Bronchial epithelial cell (primary cell): ENCODE measurements at regions not wholly inside any gene's neighbourhood (a gene's known extent, or its start where the extent isn't known, plus 50 kb on each side); places are given as distances from the start of the nearest gene placed in this dataset.

Experiments used
- DNase-seq: peaks from one replicate; pipeline ENCODE4 v3.0.0-alpha.2; 2010; ENCODE audit warnings: low read depth
- FAIRE-seq: peaks from 2 replicates; lab custom pipeline; 2011; peaks lifted over from hg19 to GRCh38; lab: Jason Lieb, UNC
- H3K27me3 ChIP-seq: 2 replicates; pipeline ENCODE4 v1.5.1; 2011; ENCODE audit warnings: low read length; ENCODE audit not compliant: control insufficient read depth, insufficient read depth
- H3K36me3 ChIP-seq: 2 replicates; pipeline ENCODE4 v1.5.1; 2011; ENCODE audit warnings: low read length; ENCODE audit not compliant: control insufficient read depth, insufficient read depth
- H3K4me3 ChIP-seq: 2 replicates; pipeline ENCODE4 v1.5.1; 2011; ENCODE audit warnings: mild to moderate bottlenecking, low read depth, low read length, control low read depth
- TF ChIP-seq, protein P1 (sequence below): IDR thresholded peaks from 2 replicates; pipeline ENCODE4 v1.5.1; 2011; ENCODE audit warnings: mild to moderate bottlenecking, moderate library complexity, low read length, control low read depth, inconsistent platforms; ENCODE audit not compliant: insufficient read depth, severe bottlenecking

- TF ChIP-seq, protein P1, sequence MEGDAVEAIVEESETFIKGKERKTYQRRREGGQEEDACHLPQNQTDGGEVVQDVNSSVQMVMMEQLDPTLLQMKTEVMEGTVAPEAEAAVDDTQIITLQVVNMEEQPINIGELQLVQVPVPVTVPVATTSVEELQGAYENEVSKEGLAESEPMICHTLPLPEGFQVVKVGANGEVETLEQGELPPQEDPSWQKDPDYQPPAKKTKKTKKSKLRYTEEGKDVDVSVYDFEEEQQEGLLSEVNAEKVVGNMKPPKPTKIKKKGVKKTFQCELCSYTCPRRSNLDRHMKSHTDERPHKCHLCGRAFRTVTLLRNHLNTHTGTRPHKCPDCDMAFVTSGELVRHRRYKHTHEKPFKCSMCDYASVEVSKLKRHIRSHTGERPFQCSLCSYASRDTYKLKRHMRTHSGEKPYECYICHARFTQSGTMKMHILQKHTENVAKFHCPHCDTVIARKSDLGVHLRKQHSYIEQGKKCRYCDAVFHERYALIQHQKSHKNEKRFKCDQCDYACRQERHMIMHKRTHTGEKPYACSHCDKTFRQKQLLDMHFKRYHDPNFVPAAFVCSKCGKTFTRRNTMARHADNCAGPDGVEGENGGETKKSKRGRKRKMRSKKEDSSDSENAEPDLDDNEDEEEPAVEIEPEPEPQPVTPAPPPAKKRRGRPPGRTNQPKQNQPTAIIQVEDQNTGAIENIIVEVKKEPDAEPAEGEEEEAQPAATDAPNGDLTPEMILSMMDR: no peak
- Histone ChIP-seq H3K4me3 (no peak overlapping the region), H3K27me3 (no peaks in the 10 kb centered on the region), H3K36me3 (no peaks in the 10 kb centered on the region)
- DNase-seq (no peak), FAIRE-seq (no peak)
These were observed 672.2 kb downstream of the CPS1 start for GRCh38 chr2:211228559-211228958.

- Histone ChIP-seq H3K36me3 (no peaks in the 10 kb centered on the region), H3K27me3 (no peaks in the 10 kb centered on the region), H3K4me3 (no peak overlapping the region)
- TF ChIP-seq, protein P1: no peak
- FAIRE-seq (no peak), DNase-seq (no peak)
These were observed 681.3 kb downstream of the CPS1 start for GRCh38 chr2:211237586-211238275.

GRCh38 chr2:211241891-211242290 is 685.5 kb downstream of the CPS1 start:
- FAIRE-seq: no peak
- TF ChIP-seq, protein P1: no peak
- H3K36me3 ChIP-seq: no peaks in the 10 kb centered on the region
- H3K4me3 ChIP-seq: no peak overlapping the region
- no peaks in the 10 kb centered on the region for H3K27me3 ChIP-seq
- no peak for DNase-seq

- no peak for FAIRE-seq
- Histone ChIP-seq H3K36me3 (no peaks in the 10 kb centered on the region), H3K4me3 (no peak overlapping the region), H3K27me3 (no peaks in the 10 kb centered on the region)
- DNase-seq: no peak
- TF ChIP-seq, protein P1: no peak
These were observed 691.4 kb downstream of the CPS1 start for GRCh38 chr2:211247751-211248150.

GRCh38 chr2:211248841-211249240 is 692.4 kb downstream of the CPS1 start:
- no peak overlapping the region for H3K4me3 ChIP-seq
- no peaks in the 10 kb centered on the region for H3K36me3 ChIP-seq
- DNase-seq: peak; percentile 57
- H3K27me3 ChIP-seq: no peaks in the 10 kb centered on the region
- no peak for FAIRE-seq
- TF ChIP-seq, protein P1: no peak

- Histone ChIP-seq H3K27me3 (no peaks in the 10 kb centered on the region), H3K4me3 (no peak overlapping the region), H3K36me3 (no peaks in the 10 kb centered on the region)
- DNase-seq: no peak
- FAIRE-seq: no peak
- TF ChIP-seq, protein P1: no peak
These were observed 694.6 kb downstream of the CPS1 start for GRCh38 chr2:211251016-211251415.
